ENCODE measurements at regions not wholly inside any gene's neighbourhood (a gene's known extent, or its start where the extent isn't known, plus 50 kb on each side); places are given as distances from the start of the nearest gene placed in this dataset.
"Not testable (repeated sequence)": the region's sequence is repeated elsewhere in the genome, so short reads cannot be mapped to it uniquely, and the experiment has no call there.

- TF ChIP-seq CTCF (IDR thresholded peaks at IDR 0.05; ENCODE audit: low read depth, low read length); MYC (IDR thresholded peaks at IDR 0.05; ENCODE audit: low read depth, low read length); POLR2A (IDR thresholded peaks at IDR 0.05; ENCODE audit: extremely low read depth, insufficient read length): not testable (repeated sequence)
These were observed 101.8 kb upstream of the SLC38A2 start for GRCh38 chr12:46474385-46474784.

All from NB4 (cell line).